ENCODE measurements at regions not wholly inside any gene's neighbourhood (a gene's known extent, or its start where the extent isn't known, plus 50 kb on each side); places are given as distances from the start of the nearest gene placed in this dataset.
A peak's percentile ranks its signal among the peaks of the same experiment; 100 is the strongest.

- WGBS, 2 donors, result 69% methylated on average over 6 of the region's 6 CpGs
- ATAC-seq, result peak in 3 of 8 donors; percentile 52 to 63 (median 59)
- no peaks in the 10 kb centered on the region for H3K27me3 ChIP-seq
These were observed 164.0 kb upstream of the RASGEF1B start for GRCh38 chr4:81635739-81636138.

GRCh38 chr4:81634766-81635549, 163.3 kb upstream of the RASGEF1B start:
- TF ChIP-seq CTCF (IDR thresholded peaks at IDR 0.05), result no peak
- Histone ChIP-seq H3K27ac (no peak overlapping the region), H3K36me3 (no peaks in the 10 kb centered on the region), H3K4me1 (peaks cover 0 to 23% (median 8%) of the 10 kb centered on the region in 9 donors), H3K4me3 (no peak overlapping the region), H3K9me3 (no peaks in the 10 kb centered on the region), H3K27me3 (no peaks in the 10 kb centered on the region)
- DNase-seq (no peak), ATAC-seq (no peak)
- intact Hi-C loops (cut with DNase I), result no loop called here
- WGBS, 2 donors, result 45 to 54% methylated on average over 1 of the region's 1 CpG

More at GRCh38 chr4:81635739-81636138, 164.0 kb upstream of the RASGEF1B start:
- Histone ChIP-seq H3K4me3 (no peak overlapping the region), H3K27ac (peak overlapping the region in 1 of 10 donors; percentile 4), H3K36me3 (no peaks in the 10 kb centered on the region), H3K9me3 (no peaks in the 10 kb centered on the region), H3K4me1 (peaks cover 0 to 23% (median 8%) of the 10 kb centered on the region in 9 donors)
- peak in 1 of 2 donors; percentile 11 for DNase-seq
- intact Hi-C loops (cut with DNase I), result no loop called here
- no peak for TF ChIP-seq CTCF (IDR thresholded peaks at IDR 0.05)

DNA sequence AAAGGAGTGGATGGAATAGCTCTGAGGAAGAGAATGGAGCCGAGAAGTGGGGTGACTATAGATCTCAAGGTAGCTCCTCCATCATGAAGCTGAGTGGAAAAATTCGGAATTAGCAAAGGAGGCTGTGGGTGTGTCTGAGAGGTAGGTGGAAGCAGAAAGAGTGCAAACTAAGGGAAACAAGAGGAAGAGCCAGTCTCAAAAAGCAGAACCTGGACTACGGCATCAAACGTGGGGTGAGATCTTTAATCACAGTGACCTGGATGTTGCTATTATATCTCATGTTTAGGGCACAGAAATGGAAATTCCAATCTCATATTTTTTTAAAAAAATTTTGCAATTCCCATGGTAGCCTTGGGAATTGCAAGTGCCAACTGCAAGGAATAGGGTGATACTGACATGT, 162.5 kb upstream of the RASGEF1B start:
- H3K4me3 ChIP-seq, result no peak overlapping the region
- DNase-seq (no peak), ATAC-seq (no peak)
- no peaks in the 10 kb centered on the region for H3K36me3 ChIP-seq
- H3K27me3 ChIP-seq, result no peaks in the 10 kb centered on the region
- peaks cover 0 to 23% (median 8%) of the 10 kb centered on the region in 9 donors for H3K4me1 ChIP-seq
- no peak for TF ChIP-seq CTCF (IDR thresholded peaks at IDR 0.05)
- no peak overlapping the region for H3K27ac ChIP-seq
- no peaks in the 10 kb centered on the region for H3K9me3 ChIP-seq
- intact Hi-C loops (cut with DNase I), result no loop called here
- 88 to 90% methylated on average over 4 of the region's 4 CpGs for WGBS, 2 donors

- intact Hi-C loops (cut with DNase I), result no loop called here
- no peaks in the 10 kb centered on the region for H3K9me3 ChIP-seq
- TF ChIP-seq CTCF (IDR thresholded peaks at IDR 0.05), result no peak
- H3K27ac ChIP-seq, result no peak overlapping the region
- no peak for ATAC-seq
- no peaks in the 10 kb centered on the region for H3K36me3 ChIP-seq
- peaks cover 0 to 23% (median 8%) of the 10 kb centered on the region in 9 donors for H3K4me1 ChIP-seq
- DNase-seq, result no peak
- 66 to 72% methylated on average over 9 of the region's 9 CpGs for WGBS, 2 donors
- no peaks in the 10 kb centered on the region for H3K27me3 ChIP-seq
- H3K4me3 ChIP-seq, result no peak overlapping the region
These were observed 161.0 kb upstream of the RASGEF1B start for GRCh38 chr4:81632581-81633299.

All from heart right ventricle (tissue), 16 donors.